ENCODE measurements at regions not wholly inside any gene's neighbourhood (a gene's known extent, or its start where the extent isn't known, plus 50 kb on each side); places are given as distances from the start of the nearest gene placed in this dataset.

DNA sequence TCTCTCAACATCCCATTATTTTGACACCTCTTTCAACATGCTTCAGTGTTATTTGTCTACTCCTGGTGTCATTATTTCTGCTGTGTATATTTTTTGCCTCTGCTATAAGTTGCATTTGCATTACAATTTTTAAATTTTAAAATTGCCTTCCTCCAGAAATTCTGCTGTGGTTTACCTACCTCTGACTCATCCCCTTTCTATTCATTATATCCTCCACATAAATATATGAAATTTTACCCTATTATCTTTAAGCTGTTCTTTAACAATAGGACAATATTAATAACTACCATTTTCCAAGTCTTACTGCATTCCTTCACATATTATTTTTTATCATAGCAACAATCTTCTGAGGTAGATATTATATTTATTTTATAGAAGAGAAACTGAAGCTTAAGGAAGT lies 178.1 kb upstream of the NRIP1 start:
- no peak for DNase-seq (ENCODE audit: low spot score)

DNA sequence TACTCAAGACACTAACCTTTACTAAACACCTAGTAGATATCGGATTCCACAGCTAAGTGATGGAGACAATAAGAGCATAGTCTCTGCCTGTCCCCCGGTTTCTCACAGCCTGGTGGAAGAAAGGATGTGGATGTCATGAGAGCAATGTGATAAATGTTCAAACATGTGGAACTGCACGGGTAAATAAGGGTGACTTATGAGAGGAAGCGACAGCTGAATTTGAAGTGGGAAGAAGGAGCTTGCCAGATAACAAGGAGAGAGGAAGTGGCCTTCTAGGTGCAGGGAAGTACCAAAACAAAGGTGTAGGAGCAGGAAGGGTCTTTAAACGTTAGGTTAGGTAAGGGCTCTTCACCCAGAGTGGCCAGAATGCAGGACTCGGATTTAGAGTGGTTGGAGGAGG lies 178.6 kb upstream of the NRIP1 start:
- DNase-seq (ENCODE audit: low spot score) = no peak

GRCh38 chr21:15247613-15248012 lies 182.8 kb upstream of the NRIP1 start:
- no peak for DNase-seq (ENCODE audit: low spot score)

GRCh38 chr21:15249285-15249993 lies 184.6 kb upstream of the NRIP1 start:
- DNase-seq (ENCODE audit: low spot score) = no peak

GRCh38 chr21:15250384-15250783 lies 185.6 kb upstream of the NRIP1 start:
- no peak for DNase-seq (ENCODE audit: low spot score)

GRCh38 chr21:15252431-15252830 lies 187.6 kb upstream of the NRIP1 start:
- DNase-seq (ENCODE audit: low spot score) = no peak

- DNase-seq (ENCODE audit: low spot score) = no peak
These were observed 189.3 kb upstream of the NRIP1 start for GRCh38 chr21:15254111-15254510.

- no peak for DNase-seq (ENCODE audit: low spot score)
These were observed 190.5 kb upstream of the NRIP1 start for GRCh38 chr21:15255261-15255660.

GRCh38 chr21:15255763-15256162 lies 191.0 kb upstream of the NRIP1 start:
- no peak for DNase-seq (ENCODE audit: low spot score)

DNA sequence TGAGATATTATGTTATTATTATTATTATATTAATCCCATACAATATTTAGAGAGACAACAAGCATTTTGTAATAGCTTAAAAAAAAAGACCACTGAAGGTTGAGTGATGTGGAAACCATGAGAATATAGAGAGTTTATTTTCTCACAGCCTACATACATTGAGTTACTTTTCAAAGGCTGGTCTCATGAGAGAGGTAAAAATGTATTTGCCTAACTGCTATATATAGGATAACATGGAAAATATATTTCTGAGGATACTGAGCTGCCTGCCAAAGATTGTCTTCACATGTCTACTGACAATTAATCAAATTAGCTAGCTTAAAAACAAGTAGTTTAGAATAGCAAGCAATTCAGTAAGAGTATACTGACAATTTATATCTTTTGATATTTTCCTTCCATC lies 192.2 kb upstream of the NRIP1 start:
- DNase-seq (ENCODE audit: low spot score) = no peak

DNA sequence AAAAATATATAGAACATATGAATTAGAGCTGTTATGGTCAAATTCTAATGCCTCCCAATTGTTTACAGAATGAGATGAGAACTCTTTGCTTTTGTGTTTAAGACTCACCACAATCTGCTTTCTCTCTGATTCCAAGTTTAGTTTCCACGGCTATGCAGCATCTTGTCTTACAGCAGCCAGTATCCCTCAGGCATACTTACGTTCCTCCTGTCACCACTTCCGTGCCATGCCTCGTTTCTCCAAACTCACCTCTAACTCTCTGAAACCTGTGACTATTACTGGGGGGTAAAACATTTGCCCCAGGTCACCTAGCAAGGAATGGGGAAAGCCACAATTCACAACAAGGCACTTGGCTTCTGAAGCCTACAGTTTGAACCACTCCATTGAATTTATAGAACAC lies 192.8 kb upstream of the NRIP1 start:
- no peak for DNase-seq (ENCODE audit: low spot score)

DNA sequence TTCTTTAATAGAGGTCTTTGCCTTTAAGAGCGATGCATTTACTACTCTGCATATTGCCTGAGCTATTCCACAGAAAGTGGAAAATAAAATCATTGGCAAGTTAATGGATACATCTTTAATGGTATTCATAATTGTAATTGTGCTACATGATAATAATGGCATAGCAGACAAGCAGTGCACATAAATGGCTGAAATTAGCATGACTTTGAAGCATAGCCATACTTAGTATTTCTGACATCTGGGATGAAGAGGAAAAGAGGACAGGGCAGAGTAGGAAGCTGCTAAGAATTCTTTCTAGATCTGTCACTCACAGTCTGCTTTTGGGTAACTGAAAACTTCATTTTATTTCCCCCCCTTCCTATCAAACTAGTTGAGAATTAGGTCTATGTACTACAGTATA lies 195.0 kb upstream of the NRIP1 start:
- DNase-seq (ENCODE audit: low spot score) = no peak

DNA sequence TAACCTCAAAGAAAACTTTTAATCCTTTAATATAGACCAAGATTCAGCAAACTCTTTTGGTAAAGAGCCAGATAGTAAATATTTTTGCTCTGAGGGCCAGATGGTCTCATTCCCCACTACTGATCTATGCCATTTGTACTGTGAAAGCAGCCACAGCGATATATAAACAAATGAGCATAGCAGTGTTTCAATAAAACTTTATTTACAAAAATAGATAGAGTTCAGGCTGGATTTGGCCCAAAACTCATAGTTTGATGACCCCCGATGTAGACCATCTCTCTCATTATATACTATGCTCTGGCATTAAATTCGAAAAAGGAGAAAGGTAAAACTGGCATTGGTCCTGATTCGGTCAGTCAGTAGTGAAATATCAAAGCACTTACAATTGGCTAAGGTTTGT lies 195.8 kb upstream of the NRIP1 start:
- DNase-seq (ENCODE audit: low spot score) = no peak

GRCh38 chr21:15264084-15264665 lies 199.4 kb upstream of the NRIP1 start:
- DNase-seq (ENCODE audit: low spot score) = no peak

DNA sequence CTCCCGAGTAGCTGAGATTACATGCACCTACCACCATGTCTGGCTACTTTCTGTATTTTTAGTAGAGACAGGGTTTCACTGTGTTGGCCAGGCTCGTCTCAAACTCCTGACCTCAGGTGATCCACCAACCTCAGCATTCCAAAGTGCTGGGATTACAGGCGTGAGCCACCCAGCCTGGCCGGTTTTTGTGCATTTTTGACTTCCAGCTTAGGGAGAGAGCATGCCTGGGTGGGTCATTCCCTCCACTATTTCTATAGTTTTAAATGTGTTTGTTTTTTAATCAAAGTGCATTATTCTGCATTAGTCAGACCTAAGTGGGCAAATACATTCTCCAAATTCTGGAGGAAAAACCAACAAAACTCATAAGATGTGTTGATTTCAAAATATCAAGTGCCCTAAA lies 207.4 kb upstream of the NRIP1 start:
- DNase-seq (ENCODE audit: low spot score) = no peak

- DNase-seq (ENCODE audit: low spot score) = no peak
These were observed 207.8 kb upstream of the NRIP1 start for GRCh38 chr21:15272591-15272990.

DNA sequence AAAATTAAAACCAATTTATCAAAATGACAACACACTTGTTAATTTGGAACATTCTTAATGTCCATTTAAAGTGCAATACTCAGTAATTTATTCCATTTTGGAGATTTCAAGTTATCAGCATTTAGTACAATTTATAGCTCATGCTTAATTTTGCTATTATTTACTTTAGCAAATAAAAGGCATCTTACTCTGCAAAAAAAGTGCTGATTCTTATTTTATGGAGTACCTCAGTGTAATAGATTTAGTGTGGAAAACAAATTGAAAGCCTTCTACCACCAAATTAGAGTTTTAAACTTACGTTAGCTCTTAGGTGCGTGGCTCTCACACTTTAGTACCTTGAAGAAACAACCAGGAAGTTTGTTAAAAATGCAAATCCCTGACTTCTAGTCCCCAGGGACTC lies 208.4 kb upstream of the NRIP1 start:
- DNase-seq (ENCODE audit: low spot score) = no peak

DNA sequence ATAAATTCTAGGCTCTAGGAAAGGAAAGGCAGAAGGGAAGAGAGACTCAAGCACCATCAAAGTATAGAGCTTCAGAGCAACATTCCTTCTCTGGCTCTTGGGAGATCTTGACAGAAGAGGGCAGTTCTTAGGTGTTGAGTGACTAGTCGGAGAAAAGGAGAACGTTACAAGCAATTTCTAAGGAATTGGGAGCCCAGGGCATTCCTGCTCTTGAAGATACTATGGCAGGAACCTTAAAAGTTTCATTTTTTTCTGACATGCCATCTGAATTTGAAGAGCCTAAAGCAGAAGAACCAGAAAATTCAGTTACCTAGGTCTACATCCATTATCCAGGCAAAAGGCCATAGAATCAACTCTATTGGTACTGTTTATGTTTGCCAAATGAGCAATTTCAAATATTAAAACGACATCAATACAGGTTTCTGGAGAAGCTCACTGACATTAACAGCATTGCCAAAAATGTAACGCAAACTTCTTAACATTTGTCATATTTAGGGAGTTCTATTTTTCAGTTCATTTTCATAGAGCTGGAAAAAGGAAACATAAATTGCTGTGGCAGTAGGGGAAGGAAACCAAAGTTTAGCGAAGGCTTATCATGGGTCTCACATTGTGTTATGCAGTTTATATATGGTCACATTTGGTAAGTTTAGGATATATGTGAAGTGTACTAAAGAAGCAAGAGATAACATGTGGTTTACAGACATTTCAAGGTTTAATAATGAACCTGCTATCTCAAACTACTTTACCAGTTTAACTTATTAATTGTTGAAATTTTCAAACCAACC lies 210.1 kb upstream of the NRIP1 start:
- DNase-seq (ENCODE audit: low spot score) = no peak

GRCh38 chr21:15275615-15276235 lies 210.9 kb upstream of the NRIP1 start:
- DNase-seq (ENCODE audit: low spot score) = no peak

GRCh38 chr21:15276243-15276642 lies 211.4 kb upstream of the NRIP1 start:
- no peak for DNase-seq (ENCODE audit: low spot score)

DNA sequence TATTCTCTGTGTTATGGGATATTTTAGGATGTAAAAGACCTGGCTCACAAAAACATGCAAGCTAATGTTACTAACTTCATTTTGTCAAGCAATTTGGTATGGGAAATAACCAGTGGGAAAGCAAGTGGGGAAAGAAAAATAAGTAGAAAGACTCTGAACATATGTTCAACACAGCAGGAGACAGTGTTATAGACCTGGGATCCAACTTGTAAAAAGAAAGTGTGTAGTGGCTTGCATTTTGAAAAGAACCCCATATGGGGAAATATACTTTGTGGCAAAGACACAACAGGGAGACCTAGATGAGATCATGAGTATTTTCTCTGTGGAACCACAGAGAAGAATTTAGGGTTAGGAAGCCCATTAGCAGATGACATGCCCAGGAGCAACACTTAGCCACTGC lies 212.7 kb upstream of the NRIP1 start:
- DNase-seq (ENCODE audit: low spot score) = no peak

DNA sequence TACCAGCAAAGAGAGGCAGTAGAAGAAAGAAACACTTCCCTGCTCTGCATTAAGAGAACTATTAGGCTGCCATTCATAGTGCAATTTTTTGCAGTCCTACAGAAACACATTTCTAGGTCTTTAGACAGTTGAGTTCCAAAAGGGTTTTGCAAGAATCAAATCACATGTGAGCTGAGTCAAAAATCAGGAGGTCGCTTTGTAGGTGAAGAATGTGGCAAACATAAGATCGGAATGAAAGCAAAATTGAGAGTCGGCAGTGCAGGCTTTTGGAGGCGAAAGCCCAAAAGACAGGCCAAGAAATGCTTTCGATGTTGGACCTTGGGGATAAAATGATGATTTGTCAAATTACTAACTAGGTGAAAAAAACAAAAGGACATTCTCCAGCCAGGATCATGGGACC lies 213.5 kb upstream of the NRIP1 start:
- DNase-seq (ENCODE audit: low spot score) = no peak

GRCh38 chr21:15278851-15279250 lies 214.1 kb upstream of the NRIP1 start:
- DNase-seq (ENCODE audit: low spot score) = no peak
